H7 (cell line): ENCODE measurements at regions not wholly inside any gene's neighbourhood (a gene's known extent, or its start where the extent isn't known, plus 50 kb on each side); places are given as distances from the start of the nearest gene placed in this dataset.
"Not testable (repeated sequence)": the region's sequence is repeated elsewhere in the genome, so short reads cannot be mapped to it uniquely, and the experiment has no call there.

Experiments
- DNase-seq: peaks from one replicate; pipeline ENCODE4 v3.0.0; 2012
- H3K27me3 ChIP-seq: 2 replicates; pipeline ENCODE4 v1.6.0; 2011; ENCODE audit warnings: mild to moderate bottlenecking, low read length; ENCODE audit not compliant: control insufficient read depth, insufficient read depth
- H3K36me3 ChIP-seq: replicated peaks from 2 replicates; pipeline ENCODE4 v1.5.1; 2011; ENCODE audit warnings: low read length; ENCODE audit not compliant: control insufficient read depth, insufficient read depth
- H3K4me3 ChIP-seq: 2 replicates; pipeline ENCODE4 v1.5.1; 2011; ENCODE audit warnings: low read depth, mild to moderate bottlenecking, control low read depth, low read length, moderate library complexity; ENCODE audit not compliant: insufficient read depth

- Histone ChIP-seq H3K27me3 (no peaks in the 10 kb centered on the region), H3K36me3 (no peaks in the 10 kb centered on the region), H3K4me3 (no peak overlapping the region)
- no peak for DNase-seq
These were observed 124.9 kb upstream of the PRR20G start for GRCh38 chr3:127412578-127413317.

GRCh38 chr3:127411875-127412274, 124.0 kb upstream of the PRR20G start:
- DNase-seq, result not testable (repeated sequence)

GRCh38 chr3:127411083-127411727, 123.4 kb upstream of the PRR20G start:
- Histone ChIP-seq H3K4me3 (no peak overlapping the region), H3K36me3 (no peaks in the 10 kb centered on the region), H3K27me3 (no peaks in the 10 kb centered on the region)
- peak; percentile 76 for DNase-seq

More at GRCh38 chr3:127411875-127412274, 124.0 kb upstream of the PRR20G start:
- not testable (repeated sequence) for H3K36me3 ChIP-seq, H3K4me3 ChIP-seq, H3K27me3 ChIP-seq

DNA sequence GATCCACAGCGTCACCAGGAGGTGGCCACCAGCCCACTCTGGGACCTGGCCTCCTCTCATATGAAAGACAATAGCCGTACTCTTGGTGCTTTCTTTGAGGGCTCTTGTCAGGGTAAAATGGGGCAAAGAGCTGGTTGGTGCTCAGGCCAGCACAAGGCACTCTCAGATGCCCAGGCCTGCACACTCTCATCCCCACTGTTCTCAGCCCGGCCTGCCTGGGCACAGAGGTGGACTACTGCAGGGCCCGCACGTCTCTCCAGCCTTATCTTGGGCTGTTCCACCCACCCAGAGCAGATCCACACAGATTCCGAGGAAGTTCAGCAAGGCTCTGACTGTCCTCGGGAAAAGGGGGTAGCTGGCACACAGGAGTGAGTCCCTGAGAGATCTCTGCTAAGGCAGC, 122.8 kb upstream of the PRR20G start:
- Histone ChIP-seq H3K36me3 (no peaks in the 10 kb centered on the region), H3K27me3 (no peaks in the 10 kb centered on the region), H3K4me3 (no peak overlapping the region)
- peak; percentile 21 for DNase-seq

- Histone ChIP-seq H3K4me3 (no peak overlapping the region), H3K36me3 (no peaks in the 10 kb centered on the region), H3K27me3 (no peaks in the 10 kb centered on the region)
- DNase-seq, result peak; percentile 11
These were observed 122.3 kb upstream of the PRR20G start for GRCh38 chr3:127410137-127410488.

DNA sequence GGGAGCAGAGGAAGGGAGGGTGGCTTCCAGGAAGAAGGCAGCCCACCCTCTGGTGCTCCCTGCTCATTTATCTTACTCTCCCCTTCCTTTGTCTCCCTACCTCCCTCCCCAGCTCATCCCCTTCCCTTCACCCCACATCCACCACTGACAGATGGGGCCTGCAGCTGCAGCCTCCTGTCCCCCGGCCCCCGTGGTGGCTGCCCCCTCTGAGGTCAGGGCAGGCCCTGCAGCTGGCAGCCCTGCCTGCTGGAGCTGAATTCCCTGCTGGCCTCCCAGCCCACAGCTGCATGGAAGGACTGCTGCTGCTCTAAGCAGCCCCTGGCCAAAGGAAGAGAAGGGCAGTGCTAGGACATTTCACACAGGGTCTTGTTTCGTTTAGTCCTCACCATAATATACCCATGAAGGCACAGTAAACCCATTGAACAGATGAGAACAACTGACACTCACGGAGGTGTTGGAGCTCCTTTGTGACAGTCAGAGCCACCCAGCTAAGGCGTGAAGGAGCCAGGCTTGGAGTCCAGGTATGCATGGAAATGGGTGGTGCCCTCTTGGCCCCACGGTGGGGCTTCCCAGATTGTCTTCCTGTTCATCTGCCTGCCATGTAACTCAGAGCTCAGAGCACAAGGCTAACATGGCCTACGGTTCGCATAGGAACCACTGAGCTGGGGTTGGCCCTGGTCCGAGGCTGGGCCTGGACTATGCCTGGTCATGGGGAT, 121.7 kb upstream of the PRR20G start:
- no peaks in the 10 kb centered on the region for H3K36me3 ChIP-seq
- no peak overlapping the region for H3K4me3 ChIP-seq
- DNase-seq, result peak; percentile 34
- H3K27me3 ChIP-seq, result no peaks in the 10 kb centered on the region

GRCh38 chr3:127408684-127409420, 121.0 kb upstream of the PRR20G start:
- peak; percentile 76 for DNase-seq
- Histone ChIP-seq H3K27me3 (no peaks in the 10 kb centered on the region), H3K4me3 (no peak overlapping the region), H3K36me3 (no peaks in the 10 kb centered on the region)

DNA sequence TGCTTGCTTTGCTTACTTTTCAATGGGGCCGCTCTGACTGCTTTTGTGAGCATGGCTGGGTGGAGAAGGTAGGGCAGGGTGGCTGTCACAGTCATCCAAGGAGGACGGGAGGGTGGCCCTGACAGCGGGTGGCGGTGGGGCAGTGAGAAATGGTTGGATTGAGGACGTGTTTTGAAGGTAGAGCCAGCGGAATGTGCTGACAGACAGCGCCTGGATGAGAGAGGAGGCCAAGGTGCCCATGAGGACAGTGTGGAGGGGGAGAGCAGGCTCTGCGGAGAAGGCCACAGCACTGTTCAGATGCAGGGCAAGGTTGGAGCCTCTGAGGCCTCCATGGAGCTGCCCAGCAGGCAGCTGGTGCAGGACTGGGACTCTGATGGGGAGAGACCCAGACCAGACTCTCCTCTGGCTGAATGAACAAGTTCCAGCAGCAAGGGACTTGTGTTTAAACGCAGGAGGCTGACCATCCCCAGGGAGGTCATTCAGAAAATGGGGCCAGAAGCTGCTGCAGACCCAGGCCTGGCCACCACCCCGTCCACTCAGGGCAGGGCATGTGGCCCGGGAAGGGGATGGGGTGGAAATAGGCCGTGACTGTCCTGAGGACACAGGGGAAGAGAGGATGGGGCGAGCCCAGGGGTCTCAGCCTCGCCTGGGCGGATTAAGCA, 120.3 kb upstream of the PRR20G start:
- peak; percentile 17 for DNase-seq
- Histone ChIP-seq H3K4me3 (no peak overlapping the region), H3K36me3 (no peaks in the 10 kb centered on the region), H3K27me3 (no peaks in the 10 kb centered on the region)

DNA sequence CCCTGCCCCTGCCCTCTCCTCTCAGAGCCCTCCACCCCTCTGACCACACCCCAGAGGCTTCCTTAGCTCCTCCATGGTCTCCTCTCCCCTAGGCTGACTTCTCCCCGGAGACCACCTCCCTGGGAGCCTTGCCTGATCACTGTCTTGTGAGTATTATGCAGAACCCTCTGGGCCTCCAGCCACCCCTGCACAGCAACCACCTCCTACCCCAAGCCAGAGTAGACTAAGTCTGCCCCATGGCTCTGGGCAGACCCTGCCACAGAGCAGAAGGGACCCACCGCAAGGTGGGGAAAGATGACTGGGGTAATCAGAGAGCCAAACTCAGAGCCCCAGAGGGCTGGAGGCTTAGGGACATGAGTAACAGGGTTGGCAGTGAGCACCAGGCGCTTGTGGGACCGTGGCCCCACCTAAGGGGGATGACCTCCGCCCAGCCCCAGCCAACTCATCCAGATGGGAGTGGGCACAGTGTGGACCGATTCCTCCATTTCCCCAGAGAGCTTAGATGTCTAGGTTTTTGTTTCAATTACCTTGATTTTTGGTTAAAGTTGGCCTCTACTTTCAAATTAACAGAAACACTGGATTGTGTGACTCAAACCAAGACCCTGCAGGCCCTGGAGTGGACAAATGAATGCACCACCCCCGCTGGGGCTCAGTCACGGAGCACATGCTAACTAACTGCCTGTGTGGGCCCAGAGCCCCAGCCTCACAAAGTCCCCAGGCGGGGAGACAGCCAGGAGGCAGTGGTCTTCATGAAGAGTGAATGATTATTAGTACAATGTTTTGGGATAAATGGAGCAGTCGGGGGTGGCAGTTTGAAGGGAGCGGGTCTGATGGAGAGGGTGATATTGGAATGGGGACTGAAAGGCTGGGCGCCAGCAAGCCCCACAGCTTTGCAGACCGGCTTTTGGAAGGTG, 119.4 kb upstream of the PRR20G start:
- DNase-seq, result peak; percentile 27
- Histone ChIP-seq H3K27me3 (no peaks in the 10 kb centered on the region), H3K4me3 (no peak overlapping the region), H3K36me3 (no peaks in the 10 kb centered on the region)

DNA sequence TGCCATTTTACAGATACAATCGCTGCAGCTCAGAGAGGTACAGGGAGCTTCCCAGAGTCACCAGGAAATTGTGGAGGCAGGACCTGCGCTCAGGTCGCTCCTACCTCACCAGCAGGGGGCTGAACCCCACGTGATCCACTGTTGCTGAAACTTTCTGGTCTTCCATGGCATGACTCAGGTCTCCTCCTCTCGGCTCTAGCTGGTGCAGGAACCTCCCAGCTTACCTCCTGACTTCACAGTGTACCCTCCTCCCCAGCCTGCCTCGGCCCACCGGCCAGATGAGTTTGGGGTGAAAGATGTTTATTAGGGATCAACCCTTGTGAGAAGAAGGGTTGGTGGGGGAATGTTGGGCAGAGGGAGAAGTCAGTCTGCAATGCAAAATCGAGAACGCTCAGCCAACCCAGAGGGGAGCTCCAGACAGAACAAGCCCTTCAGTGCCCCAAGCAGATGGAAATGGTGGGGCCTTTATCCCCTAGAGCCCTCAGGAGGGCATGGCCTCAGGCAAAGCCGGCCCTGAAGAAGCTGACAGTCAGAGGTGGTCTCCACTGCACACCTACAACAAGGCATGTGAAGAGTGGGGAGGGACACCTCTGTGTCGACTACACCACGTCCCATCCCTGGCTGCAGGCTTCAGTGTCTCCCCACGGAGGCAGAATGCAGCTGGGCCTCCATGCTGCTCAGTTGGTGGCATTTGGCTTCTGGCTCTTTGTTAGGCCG, 118.6 kb upstream of the PRR20G start:
- peak; percentile 65 for DNase-seq
- no peaks in the 10 kb centered on the region for H3K27me3 ChIP-seq
- H3K4me3 ChIP-seq, result no peak overlapping the region
- H3K36me3 ChIP-seq, result no peaks in the 10 kb centered on the region

DNA sequence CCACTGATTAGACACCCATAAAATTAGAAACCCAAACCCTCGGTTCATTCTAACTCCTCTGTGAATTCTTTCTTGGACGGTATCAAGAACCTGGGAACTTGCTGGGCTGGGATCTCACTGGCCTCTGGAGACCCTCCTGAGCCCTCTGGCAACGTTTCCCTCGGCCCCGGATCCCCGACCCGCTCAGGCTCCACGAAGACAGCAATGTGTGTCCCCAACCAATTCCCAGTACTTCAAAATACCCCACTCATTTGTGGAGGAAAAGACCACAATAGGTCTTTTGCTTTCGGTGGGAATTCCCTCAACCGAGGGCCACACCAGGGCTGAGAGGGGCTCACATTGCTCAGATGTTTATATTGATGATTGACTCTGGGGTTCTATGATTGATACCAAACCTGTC, 117.9 kb upstream of the PRR20G start:
- Histone ChIP-seq H3K27me3 (no peaks in the 10 kb centered on the region), H3K36me3 (no peaks in the 10 kb centered on the region), H3K4me3 (no peak overlapping the region)
- peak; percentile 8 for DNase-seq

DNA sequence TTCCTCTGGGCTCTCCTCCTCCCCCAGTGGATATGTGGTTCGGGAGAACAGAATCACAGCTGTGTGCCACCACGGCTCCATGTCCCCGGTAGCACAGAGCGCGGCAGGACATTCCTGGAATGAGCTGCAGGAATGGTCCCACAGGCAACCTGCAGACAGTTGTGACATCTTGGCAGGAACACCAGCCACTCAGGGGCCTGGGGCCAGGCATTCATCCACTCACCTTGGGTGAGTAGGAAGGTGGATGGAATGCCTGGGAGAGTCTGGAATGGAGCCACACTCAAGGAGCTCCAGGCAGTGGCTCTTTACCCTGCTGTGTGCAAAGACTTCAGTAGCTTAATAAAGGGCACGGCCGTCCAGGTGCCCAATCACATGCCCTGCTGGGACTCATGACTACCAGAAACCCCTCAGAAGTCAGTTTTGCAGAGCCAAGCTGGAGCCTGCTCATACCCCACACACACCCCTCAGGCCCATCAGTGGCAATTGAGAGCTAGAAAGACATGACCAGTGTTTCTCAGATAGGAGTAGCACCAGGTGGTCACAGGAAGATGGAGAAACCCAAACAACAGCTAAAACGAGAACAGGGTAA, 117.3 kb upstream of the PRR20G start:
- no peak for DNase-seq
- Histone ChIP-seq H3K27me3 (no peaks in the 10 kb centered on the region), H3K36me3 (no peaks in the 10 kb centered on the region), H3K4me3 (no peak overlapping the region)
